WI38 (cell line): ENCODE measurements at regions not wholly inside any gene's neighbourhood (a gene's known extent, or its start where the extent isn't known, plus 50 kb on each side); places are given as distances from the start of the nearest gene placed in this dataset.

ENCODE experiments used
- H3K4me3 ChIP-seq: 2 replicates; pipeline ENCODE4 v1.5.1; 2011; ENCODE audit warnings: low read depth, mild to moderate bottlenecking, control low read depth, low read length
- CTCF ChIP-seq: IDR thresholded peaks from 2 replicates; pipeline ENCODE4 v1.5.1; 2012; ENCODE audit warnings: low read depth, mild to moderate bottlenecking, control low read depth, low read length

- no peak overlapping the region for H3K4me3 ChIP-seq
- TF ChIP-seq CTCF: no peak
These were observed 358.7 kb upstream of the KLF4 start for GRCh38 chr9:107847978-107848964.

GRCh38 chr9:107842530-107842929 is 353.0 kb upstream of the KLF4 start:
- no peak for TF ChIP-seq CTCF
- no peak overlapping the region for H3K4me3 ChIP-seq

- no peak overlapping the region for H3K4me3 ChIP-seq
- no peak for TF ChIP-seq CTCF
These were observed 351.5 kb upstream of the KLF4 start for GRCh38 chr9:107841076-107841475.

GRCh38 chr9:107839371-107839770 is 349.8 kb upstream of the KLF4 start:
- TF ChIP-seq CTCF: no peak
- no peak overlapping the region for H3K4me3 ChIP-seq

GRCh38 chr9:107838766-107839165 is 349.2 kb upstream of the KLF4 start:
- H3K4me3 ChIP-seq: no peak overlapping the region
- TF ChIP-seq CTCF: no peak

- H3K4me3 ChIP-seq: no peak overlapping the region
- no peak for TF ChIP-seq CTCF
These were observed 346.7 kb upstream of the KLF4 start for GRCh38 chr9:107836300-107836699.

GRCh38 chr9:107833295-107833694 is 343.7 kb upstream of the KLF4 start:
- no peak overlapping the region for H3K4me3 ChIP-seq
- no peak for TF ChIP-seq CTCF
